Stimulated activated CD4-positive, alpha-beta T cell treated with anti-CD3 and anti-CD28 coated beads, Interleukin-15, amount 100 ng/mL, for 48 hours (primary cell): ENCODE measurements at regions not wholly inside any gene's neighbourhood (a gene's known extent, or its start where the extent isn't known, plus 50 kb on each side); places are given as distances from the start of the nearest gene placed in this dataset.
A peak's percentile ranks its signal among the peaks of the same experiment; 100 is the strongest.
"Not testable (repeated sequence)": the region's sequence is repeated elsewhere in the genome, so short reads cannot be mapped to it uniquely, and the experiment has no call there.

Source experiments
- DNase-seq, 2 donors: peaks; one replicate each; pipeline ENCODE4 v3.0.0-alpha.2; 2020; ENCODE audit warnings: low read depth in 2 of 2

GRCh38 chr10:43855667-43856210 lies 207.1 kb upstream of the ZNF32 start:
- DNase-seq = no peak

- no peak for DNase-seq
These were observed 205.3 kb upstream of the ZNF32 start for GRCh38 chr10:43854007-43854406.

GRCh38 chr10:43853369-43853768 lies 204.7 kb upstream of the ZNF32 start:
- DNase-seq = no peak

GRCh38 chr10:43852644-43853214 lies 204.0 kb upstream of the ZNF32 start:
- DNase-seq = no peak

GRCh38 chr10:43852149-43852548 lies 203.5 kb upstream of the ZNF32 start:
- no peak for DNase-seq

DNA sequence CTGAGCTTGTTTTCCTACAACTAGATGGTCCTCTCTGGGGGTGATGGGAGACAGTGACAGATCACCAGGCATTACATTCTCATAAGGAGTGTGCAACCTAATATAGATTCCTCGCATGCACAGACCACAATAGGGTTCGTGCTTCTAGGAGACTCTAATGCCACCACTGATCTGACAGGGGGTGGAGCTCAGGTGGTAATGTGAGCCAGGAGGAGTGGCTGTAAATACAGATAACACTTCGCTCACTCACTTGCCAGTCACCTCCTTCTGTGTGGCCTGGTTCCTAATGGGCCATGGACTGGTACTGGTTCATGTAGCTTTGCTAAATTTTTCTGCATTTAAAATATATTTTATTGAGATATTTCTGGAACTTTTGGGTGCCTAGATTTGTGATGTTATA lies 202.3 kb upstream of the ZNF32 start:
- DNase-seq = no peak

DNA sequence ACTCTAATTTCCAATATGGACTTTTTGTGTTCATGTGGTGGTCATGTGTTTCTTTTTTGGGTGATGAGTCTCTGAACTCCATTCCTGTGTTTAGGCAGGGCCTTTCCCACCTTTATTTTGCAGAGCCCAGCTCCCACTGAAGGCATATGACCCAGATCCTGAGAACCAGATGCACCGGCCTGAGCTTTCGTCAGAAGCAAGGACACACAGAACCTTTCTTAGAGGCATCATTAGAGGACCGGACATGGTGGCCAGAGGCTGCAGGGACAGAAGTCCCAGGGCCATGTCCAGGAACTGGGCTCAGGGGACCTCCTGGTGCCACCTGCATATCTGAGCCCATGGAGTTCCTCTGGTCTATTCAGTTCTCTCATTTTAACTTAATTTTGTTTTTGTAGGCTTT lies 200.9 kb upstream of the ZNF32 start:
- DNase-seq = no peak

DNA sequence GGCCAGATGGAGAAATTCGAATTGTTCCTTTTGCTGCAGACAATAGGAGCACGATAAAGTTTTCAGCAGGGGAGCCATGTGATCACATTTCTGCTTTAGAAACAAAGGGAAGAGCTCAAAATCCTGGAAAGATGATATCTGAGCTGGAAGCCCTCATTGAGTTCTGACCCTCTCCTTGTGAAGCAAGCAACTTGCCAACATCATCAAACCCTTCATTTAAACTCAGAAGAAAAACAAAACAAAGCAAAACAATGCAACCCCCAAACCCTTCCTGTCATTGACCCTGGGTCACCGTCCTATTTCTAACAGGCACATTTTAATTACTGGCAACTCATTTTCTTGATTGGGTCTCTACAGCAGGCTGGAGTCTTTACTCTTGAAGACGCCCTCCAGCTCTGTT lies 198.3 kb upstream of the ZNF32 start:
- no peak for DNase-seq

DNA sequence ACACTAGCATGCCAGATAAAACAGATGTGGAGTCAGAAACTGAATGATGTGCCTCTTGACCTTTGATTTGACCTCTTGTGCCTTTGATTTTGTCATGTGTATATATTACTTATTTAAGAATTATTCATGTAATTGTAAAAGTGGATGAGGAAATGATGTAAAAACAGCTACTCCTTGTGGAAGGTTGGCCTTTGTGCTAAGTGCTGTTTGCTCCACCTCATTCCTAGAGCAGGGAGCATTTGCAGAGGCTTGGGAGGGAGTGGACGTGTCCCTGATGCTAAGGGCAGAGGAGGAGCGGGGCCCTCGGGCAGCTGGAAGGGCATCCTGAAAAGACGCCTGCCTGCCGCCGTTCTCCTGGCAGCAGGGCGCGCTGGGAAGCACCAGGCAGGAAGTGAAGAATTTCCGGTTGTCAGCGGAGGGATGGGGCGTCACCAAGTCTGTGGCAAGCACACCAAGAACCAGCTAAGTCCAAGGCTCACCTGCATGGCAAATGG lies 197.6 kb upstream of the ZNF32 start:
- DNase-seq = peak; percentile 22

GRCh38 chr10:43845121-43845520 lies 196.4 kb upstream of the ZNF32 start:
- no peak for DNase-seq

DNA sequence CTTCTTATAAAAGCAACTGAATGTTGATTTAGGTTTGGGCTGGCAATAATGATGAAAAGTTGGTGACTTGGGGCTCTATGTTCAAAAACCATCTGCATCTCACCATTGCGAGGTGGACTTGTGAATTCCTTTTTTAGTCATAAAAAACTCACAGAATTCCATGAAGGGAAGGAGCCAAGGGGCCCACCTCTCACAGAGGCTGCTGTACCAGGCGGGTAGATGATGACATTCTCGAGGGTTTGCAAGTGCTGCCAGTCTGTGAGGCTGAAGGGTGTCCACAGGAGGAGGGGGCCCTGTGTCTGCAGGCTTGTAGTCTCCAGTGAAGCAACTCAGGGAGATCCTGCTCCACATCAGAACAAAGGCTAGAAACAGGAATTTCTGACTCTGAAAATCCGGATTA lies 195.5 kb upstream of the ZNF32 start:
- no peak for DNase-seq

- no peak for DNase-seq
These were observed 194.8 kb upstream of the ZNF32 start for GRCh38 chr10:43843321-43844101.

GRCh38 chr10:43842496-43842895 lies 193.8 kb upstream of the ZNF32 start:
- no peak for DNase-seq

DNA sequence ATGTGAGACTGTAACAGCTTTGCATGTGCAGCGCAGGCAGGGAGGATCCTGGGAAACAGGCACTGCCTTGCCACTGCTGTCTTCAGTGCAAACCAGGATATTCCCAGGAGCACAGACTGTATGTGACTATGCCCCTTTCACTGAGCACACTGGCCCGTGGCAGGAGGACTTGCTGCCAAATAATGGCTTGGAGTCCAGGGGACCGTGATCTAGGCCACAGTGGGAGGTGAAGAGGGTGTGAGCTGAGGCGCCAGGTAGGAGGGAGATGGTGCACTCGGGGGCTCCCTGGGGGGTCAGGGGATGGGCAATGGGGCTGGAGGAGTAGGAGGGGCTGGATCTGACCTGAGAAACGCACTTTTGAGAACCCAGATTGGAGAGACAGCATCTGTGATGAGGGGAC lies 193.4 kb upstream of the ZNF32 start:
- DNase-seq = no peak

GRCh38 chr10:43839973-43840372 lies 191.3 kb upstream of the ZNF32 start:
- DNase-seq = no peak

DNA sequence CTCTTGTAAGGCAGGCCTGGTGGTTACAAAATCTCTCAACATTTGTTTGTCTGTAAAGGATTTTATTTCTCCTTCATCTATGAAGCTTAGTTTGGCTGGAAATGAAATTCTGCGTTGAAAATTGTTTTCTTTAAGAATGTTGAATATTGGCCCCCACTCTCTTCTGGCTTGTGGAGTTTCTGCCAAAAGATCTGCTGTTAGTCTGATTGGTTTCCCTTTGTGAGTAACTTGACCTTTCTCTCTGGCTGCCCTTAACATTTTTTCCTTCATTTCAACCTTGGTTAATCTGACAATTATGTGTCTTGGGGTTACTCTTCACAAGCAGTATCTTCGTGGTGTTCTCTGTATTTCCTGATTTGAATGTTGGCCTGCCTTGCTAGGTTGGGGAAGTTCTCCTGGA lies 186.1 kb upstream of the ZNF32 start:
- DNase-seq = not testable (repeated sequence)

GRCh38 chr10:43827853-43828252 lies 179.2 kb upstream of the ZNF32 start:
- no peak for DNase-seq

GRCh38 chr10:43825984-43826383 lies 177.3 kb upstream of the ZNF32 start:
- no peak for DNase-seq

- DNase-seq = no peak
These were observed 176.7 kb upstream of the ZNF32 start for GRCh38 chr10:43825421-43825820.

DNA sequence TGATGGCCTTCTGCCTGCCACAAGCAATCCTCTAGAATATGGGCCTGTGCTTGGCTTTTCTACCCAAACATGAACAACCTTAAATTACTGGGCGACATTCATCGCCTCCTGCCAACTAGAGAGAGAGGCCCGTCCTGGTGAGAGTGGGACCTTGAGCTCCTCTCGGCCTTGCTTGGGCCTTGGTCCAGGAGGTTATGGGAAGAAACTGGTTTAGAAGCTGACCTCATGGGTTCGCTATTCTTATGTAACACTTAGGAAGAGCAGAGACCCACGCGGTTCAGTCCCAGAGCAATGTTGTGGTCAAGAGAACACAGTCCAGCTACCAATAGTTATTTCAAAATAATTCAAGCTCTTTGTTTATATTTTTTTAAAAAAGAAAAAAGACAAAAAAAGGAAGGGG lies 176.3 kb upstream of the ZNF32 start:
- DNase-seq = no peak

GRCh38 chr10:43822631-43823580 lies 174.2 kb upstream of the ZNF32 start:
- DNase-seq = no peak

DNA sequence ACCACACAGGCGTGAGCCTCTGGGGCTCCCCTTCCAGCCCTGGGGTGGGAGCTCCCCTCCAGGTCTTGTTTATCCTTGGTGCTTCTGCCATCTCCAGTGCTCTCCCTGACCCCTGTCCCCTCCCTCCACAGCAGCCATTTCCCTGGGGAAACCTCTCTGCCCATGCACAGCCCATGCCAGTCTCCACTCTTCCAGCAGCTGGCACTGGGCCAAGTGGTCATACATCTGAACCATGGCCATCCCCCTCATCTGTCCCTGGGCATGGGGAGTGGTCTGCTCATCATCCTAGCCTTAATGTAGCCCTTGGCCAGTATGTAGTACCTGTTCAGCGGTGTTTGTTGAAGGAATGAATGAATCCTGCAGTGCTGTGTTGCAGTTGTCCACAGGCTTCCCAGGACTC lies 172.4 kb upstream of the ZNF32 start:
- no peak for DNase-seq
